Activated naive CD4-positive, alpha-beta T cell treated with Interleukin-2 at 50 U/mL for 16 hours (primary cell): ENCODE measurements at regions not wholly inside any gene's neighbourhood (a gene's known extent, or its start where the extent isn't known, plus 50 kb on each side); places are given as distances from the start of the nearest gene placed in this dataset.

Source experiments
- DNase-seq: peaks from one replicate; pipeline ENCODE4 v3.0.0-alpha.2; 2020

DNA sequence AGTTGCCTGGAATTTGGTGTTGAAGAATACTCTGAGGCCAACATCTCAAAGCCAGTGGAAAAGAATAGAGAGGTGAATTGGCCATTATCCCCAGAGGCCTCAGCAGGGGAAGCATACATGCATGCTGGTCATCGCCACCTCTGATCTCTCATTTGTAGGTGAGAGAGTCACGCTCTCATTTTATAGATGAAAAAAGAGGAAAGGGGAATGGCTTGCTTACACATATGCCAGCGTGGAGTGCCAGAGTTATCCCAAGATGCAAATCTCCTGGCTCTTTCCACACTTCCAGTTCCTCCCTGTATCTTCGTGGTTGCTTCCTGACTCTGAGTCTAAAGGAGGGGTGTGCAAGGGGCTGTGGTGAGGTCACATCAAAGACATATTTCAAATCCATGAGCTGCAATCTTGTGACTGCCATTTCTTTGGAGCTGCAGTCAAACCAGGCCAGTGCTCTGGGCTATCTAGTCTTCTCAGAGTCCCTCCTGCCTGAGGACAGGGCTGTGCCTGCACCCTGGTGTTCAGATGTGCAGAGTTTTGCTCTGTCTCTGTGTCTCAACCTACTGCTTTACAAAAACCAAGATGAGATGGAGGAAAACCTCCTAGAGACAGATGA, 324.7 kb downstream of the MYCN start:
- no peak for DNase-seq

DNA sequence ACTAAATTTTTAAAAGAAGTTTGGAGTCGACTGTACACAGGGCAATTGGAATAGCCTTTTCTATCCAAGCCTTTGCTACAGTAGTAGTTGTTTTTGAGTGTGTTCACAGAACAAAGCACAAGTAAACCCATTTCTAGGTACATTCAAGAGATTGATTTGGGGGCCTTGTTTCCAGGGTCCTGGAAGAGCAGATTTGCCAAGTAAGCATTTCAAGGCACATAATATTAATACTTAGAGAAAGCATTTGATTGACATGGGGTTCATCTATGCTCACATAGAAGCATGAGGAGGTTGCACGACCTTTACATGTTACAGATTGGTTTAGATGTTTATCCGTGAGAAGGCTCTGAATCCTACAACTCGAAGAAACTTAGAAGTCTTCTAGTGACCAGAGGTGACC, 324.1 kb downstream of the MYCN start:
- no peak for DNase-seq

DNA sequence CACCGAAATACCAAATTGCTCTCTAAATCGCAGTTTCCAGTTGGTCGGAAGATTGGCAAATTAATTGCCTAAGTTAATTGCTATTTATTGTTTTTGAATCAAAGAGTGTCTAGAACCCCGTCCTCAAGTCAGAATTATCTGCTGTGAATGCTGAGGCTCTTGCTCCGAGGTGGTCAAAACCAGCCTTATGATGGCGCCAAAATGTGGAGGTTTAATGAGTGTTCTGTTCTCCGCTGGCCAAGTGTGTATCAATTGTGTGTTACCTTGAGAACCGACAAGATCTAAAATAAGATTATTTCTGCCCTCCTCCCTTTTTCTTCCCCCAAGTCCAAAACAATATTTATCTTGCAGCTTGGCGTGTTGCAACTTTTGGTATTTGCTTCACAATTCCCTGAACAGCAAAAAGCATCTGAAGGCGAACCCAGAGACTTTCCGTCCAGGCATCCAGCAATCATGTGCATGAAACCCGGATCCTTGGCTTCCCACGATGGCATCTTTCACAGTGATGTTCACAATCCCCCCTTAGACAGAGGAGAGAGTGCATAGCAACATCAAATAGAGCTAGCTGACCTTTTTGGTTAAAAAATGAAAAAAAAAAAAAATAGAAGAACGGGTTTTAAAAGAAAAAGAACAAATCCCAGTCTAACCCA, 323.0 kb downstream of the MYCN start:
- no peak for DNase-seq

DNA sequence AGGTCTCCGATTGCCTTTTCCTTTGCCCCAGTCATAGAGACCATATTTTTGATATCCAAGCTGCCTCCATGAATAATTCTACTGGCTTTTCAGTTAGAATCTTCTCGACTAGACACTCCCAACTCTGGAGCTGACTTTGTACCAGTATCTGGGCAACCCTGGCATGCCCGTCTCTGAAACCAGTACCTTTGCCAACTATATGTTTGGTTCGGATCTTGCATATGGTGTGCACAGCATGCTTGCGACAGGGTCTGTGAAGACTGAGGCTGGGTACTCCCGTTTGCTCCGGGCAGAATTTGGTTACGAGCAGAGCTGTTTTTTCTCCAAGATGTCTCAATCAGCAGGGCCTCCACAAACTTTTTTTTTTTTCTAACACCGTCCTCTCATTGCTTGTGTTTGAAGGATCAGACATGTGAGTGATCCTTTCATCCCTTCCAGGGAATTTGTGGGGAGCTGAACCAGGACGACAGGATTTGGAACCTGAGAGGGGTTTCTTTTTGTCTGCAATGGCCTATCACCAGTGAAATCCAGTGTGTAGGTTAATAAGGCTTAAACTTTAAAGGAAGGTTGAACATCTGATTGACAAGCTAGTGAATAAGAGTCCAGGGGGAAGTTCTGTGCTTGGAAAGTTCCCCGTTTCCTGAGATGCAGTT, 322.3 kb downstream of the MYCN start:
- no peak for DNase-seq

DNA sequence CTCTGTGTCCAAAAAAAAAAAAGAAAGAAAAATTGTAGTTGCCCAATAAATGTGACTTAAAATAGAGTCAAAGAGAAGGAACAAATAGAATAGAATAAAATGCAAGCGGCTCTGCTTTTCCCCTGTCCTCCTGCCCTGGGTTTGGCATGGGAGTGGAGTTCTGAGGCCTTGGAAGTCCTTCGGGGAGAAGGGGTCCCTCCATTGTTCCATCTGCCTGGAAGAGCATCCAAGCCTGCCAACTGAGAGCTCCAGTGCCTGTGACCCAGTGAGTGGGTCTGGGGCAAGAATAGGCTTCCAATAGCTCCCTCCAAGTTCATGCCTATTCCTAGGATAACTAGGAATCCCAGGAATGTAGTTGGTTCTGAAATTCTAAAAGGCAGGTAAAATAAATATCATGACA, 321.4 kb downstream of the MYCN start:
- no peak for DNase-seq

DNA sequence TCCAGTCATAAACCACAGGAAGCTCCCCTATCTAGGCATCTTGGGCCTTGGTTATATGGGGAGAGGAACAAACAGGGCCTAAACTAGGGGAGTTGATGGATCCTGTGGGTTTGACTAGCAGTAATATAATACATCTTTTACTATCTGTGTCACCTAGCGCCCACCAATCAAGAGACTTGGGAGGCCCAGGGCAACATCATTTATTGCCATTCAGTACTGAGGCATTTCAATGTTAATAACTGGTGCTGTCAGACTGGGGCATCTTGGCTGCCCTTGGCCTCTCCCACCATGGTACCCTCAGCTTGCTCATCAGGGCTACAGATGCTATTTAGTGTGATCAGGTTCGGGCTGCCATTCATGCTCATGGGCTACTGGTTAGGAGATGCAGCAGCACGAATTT, 320.7 kb downstream of the MYCN start:
- no peak for DNase-seq

DNA sequence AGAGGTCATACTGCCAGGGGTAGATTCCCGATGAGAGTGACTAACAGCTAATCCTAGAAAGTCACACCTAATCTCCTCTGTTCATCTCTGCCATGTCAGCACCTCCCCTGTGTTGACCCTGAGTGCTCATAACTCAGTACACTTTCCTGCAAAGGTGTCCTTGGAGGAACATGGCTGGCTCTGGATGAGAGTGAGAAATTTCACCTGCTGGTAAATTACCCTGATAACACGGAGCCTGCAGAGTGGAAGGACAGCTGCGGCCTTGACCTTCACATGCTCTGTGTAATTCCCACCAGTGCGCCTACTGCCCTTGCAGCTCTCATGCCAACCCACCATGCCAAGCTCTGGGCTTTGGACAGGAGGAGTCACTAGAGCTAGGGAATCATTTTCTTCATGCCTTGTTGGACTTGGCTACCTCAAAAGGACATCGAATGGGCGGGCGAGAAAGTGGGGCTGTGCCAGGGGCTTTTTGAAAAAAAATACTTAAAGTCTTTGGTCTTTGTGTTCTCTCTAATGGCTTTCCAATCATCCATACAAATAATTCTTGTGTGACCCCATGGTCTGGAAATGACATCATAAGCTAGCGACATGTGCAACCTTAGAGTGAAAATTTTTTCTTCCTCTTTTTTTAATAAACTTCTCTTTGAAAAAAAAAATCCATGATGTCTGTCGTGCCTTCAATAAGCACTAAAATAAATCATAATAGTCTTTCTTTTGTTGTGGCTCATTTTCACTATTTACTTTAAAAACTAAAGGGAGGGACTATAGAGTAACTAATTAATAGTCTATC, 319.9 kb downstream of the MYCN start:
- no peak for DNase-seq

DNA sequence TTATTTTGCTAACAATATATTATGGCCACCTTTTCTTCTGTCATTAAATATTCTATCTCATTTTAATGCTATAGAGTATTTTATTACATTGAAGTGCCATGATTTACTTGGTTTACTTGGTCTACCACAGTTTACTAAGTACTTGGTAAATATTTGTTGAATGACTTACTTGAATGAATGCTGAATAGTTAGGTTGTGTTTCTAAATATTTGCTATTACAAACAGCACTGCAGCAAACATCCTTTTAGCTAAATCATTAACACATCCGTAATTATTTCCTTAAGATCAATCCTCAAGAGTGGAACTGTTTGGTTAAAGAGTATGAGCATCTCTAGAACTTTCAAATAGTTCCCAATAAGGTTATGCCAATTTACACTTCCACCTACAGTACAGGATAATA, 318.7 kb downstream of the MYCN start:
- DNase-seq: no peak

DNA sequence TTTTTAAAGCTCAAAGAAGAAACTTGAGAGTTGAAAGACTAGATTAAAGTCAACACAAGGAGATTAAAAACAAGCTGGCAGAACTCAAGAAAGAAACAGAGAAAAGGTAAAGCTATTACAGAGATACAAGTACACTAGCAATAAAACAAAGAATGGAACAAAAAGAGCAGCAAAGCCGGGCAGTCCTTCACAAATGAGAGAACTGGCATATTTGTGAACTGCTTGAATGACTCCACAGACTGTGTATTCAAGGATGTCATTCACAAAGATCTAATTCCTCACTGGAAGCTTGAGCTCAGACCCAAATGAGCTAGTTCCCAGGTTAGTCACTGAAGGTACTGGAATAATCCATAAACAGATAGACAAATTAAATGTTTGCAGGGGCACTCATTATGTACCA, 318.0 kb downstream of the MYCN start:
- DNase-seq: no peak

DNA sequence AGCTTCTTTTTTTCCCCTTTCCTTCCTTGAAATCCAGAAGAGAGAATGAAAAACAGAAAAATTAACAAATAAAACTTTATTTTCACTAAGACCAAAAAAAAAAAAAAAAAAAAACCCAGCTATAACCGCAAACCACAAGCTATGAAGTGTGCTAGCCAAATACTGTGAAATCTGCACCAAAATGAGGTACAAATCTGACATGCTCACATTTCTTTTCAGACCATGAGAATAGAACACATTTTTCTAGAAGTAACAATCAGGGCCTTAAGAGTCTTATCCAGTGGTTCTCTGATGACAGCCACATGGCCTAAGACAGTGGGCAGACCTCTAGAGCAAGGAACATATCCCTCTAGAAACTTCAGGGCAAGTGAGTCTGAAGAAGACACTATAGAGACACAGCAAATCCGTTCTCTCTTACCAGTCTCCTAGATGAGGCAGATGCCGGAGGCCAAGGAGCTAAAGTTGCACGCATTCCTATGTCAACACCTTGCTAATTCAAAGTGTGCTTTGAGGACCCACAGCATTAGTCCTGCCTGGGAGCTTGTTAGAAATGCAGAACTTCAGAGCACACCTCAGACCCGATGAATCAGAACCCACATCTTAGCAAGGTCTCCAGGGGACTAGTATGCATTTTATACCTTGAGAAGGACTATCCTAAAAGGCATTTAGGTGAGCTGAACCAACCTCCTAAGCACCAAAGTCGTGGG, 317.1 kb downstream of the MYCN start:
- no peak for DNase-seq

DNA sequence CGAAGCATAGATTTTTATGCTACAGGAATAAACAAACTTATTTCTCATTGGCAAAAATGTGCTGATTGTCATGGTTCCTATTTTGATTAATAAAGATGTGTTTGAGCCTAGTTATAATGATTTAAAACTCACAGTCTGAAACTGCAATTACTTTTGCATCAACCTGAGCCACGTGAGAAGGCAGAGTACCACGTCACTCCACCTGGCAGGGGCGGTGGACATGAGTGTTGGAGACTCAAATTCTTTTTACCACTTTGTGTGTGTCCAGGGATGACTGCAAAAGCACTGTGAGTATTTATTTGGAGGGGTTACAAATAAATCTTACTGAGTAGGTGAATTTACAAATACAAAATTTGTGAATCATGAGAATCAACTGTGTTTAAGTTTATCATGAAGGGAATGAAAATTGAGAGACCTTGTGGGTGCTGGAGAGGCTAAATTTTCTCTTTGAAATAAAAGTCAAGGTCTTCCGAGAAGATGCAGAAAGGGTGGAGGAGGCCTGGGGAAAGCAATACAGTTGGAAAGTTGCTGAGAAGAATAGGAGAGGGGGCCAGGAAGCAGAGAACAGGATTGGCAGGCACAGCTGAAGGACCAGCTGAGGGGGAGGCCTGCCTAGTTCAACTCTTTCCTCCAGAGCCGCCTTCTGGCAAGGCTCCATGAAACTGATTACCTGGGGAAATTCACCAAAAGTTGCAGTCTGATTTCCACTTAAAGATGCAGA, 316.4 kb downstream of the MYCN start:
- no peak for DNase-seq

DNA sequence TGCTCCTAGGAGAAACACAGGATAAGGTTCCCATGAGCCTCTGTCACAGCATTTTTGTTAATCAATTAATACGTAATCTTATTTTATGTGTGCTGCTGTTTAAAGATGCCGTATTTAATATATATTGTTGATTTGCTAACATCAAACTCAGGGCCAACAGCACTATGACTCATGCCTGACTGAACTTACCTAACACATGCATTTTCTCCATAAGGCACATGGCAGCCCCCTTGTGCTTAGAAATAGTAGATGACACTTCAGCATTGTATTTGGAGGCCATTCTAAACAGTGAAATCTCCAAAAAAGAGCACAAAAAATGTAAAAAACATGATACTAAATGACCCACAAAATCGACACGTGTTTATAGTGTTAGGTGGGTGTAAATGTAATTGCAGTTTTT, 314.8 kb downstream of the MYCN start:
- no peak for DNase-seq

DNA sequence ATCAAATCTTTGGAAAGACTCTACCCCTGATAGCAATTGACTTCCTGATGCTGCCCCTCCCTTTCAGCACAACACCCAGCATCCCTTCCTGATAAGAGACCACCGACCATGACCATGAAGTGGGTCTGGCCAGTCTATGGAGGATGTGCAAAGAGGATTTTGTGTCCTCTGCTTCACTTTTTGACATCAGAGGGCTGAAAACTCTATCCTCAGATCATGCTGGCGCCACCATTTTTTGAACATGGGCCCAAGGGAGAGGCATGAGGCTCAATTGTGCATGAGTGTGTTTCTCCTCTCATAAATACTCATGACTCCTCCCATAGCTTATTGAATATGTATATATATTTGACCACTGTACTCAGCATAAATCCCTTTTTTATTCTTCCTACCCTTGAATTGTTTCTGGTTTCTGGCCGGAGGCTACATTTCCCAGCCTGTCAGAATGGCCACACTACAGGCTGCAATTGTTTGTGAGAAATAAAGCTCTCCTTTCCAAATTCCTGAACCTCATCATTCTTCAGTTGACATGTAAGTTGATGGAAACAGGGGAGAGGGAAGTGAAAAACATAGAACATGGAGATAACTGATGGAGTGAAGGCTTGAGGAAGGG, 314.1 kb downstream of the MYCN start:
- DNase-seq: no peak

DNA sequence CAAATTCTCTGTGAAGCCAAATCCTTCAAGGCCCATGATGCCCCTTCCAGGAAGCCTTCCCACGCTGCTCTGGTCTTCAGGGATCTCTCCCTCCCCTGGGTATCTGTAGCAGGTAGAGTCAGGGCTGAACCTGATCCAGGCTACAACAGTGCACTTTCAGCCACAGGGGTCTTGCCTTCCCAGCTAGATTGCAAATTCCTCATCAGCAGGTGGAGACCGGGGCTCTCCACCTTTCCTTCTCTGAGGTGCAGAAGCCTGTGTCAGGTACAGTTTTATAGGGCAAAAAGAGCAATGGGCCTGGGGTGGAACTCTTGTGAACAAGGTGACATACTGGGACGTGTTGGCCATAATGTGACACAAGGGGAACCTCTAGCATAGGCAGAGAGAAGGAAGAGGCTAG, 312.9 kb downstream of the MYCN start:
- DNase-seq: no peak

DNA sequence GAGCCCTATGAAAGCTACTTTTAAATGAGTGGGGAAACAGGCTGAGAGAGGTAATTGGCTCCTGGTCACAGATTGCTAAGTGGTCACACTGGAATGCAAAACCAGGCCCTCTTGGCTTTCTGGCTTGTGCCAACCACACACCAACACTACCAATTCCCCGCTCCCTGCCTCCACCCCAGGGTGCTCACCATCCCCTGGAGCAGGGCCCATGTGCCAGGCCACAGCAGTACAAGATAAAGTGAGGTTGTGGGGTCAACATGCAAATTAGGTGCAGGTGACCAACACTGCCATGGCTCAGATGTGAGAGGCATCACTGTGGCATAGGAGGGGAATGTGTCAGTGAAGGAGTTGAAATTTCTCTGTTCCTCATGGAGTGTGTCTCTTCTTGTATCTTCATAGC, 312.5 kb downstream of the MYCN start:
- no peak for DNase-seq

DNA sequence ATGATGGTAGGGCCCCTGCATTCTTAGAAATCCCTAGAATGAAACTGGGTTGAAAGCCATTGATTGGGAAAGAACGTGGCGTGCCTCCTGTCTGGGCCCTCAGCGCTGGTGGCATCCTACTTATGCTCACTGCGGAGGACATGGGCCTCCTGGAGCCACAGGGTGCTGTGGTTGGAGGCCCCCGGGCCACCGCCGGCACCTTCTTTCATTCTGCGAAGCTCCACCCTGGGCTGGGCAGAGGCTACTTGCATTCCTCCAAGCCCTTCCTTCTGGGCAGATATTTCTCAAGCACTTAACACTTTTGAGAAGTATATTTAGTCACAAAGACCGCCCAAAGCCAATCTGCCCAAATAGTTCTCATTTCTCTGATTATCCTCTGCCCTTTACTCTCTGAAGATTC, 311.9 kb downstream of the MYCN start:
- DNase-seq: no peak

DNA sequence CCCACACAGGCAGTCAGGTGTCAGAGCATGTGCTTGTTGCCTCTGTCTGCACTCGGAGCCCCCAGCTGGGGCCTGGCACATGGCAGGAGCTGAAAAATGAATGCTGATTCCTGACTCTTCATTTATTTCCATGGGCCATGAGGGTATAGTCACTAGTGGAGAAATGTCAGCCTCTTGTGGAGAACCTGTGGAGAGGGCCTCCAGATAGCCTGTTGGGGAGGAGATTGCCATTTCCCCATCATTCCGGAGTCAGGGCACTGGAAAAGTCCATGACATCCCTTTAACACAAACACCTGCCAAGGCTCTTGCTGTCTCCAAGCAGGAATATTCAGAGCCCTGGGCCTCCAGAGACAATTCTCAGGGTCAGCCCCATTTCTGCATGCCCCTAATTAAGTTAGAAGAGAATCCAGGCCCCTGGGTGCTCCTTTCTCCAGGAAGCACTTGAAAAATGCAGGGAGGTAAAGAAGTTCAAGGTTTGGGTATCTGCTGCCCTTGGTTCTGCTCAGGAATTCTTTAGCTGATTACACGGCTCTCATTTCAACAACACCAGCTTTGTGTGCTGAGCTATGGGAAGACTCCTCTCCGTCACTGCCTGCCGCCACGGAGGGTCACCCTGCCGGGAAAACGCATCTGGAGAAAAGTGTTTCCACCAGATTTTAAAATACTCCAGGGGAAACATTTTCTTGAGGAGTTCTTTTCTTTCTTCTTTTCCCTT, 311.3 kb downstream of the MYCN start:
- DNase-seq: no peak

DNA sequence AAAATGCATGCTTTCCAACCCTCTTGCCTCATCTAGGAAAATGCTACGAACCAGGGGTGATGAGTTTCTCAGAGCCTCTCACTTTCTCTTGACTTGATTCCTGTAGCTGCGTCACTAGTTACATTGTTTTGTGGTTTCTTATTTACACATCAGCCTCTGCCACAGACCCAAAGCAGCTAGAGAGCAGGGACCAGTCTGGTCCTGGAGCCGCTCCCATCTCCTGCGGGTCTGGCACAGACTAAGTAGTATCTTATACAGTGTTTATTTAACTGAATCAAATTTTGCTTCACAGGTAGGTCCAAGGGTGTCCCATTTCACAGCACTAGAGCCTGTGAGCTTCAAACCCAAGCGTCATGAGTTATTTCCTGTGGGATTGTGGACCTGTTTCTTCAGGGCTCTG, 310.5 kb downstream of the MYCN start:
- DNase-seq: no peak

DNA sequence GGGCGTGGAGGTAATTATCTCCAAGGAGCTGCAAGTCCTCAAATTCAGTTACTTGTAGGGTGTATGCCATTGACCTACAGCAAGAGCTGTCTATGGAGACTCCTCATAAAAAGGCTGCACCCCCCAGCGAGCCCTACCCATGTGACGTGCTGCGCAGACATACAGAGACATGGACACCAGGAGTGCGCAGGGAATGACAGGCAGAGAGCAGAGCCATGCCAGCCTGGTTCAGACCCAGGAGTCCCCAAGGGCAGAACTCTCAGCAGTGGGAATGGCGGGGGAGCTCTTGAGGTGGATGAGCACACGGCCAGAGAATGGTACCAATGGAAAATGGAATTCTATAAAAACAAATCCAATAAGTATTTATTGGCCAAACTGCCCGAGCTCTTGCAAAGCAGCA, 310.1 kb downstream of the MYCN start:
- no peak for DNase-seq

DNA sequence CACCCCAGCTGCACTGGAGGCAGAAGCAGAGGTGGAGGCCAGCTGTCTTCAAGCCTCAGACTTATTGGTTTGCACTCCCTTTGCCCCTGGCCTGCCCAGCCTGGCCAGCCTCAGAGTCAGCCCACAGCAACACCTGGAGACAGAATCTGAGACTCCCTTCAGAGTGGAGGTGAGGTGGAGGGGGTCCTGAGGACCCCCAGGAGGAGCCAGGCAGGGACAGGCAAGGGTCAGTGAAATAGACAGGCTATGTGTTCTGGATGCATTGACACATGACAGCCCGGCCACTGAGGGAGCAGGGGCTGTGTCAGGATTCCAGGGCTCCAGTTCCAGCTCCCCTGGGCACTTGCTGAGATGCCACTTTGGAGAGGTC, 309.7 kb downstream of the MYCN start:
- no peak for DNase-seq

DNA sequence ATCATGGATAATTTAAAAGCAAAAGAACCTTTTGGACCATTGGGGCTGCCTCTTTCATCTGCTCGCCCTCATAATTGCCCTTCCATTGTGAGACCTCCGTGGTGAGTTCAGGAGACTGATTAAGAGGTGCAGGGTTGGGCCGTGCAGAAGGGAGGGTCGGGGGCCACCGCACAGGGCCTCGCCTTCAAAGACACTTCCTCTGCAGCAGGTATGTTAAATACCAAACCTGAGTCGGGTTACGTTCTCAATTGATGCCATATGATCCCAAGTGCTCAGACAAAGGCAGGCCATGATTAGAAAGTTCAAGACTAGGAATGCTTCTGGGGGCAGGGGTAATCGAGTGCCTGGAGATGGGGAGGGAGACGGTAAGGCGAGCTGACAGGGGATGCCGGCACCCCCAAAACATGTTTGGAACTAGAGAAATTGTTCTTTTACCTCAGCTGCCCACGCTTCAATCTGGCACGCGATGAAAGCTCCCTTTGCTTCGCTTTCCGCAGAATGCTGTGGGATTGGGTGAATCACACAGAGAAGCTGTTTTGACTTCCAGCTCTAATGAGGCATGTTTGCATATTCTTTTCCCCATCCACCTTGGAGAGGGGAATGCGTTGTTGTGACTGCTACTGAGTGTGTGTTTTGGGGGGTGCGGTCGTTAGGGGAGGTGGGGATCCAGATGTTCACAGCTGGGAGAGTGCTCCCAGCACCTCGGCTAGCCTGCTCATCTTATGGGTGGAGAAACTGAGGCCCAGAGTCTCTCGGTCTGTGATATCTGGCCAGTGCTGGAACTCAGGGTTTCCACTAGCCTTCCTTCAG, 309.1 kb downstream of the MYCN start:
- DNase-seq: no peak
